Stimulated activated CD8-positive, alpha-beta memory T cell treated with anti-CD3 and anti-CD28 coated beads, Interleukin-7, amount 100 ng/mL, for 24 hours (primary cell): ENCODE measurements at regions not wholly inside any gene's neighbourhood (a gene's known extent, or its start where the extent isn't known, plus 50 kb on each side); places are given as distances from the start of the nearest gene placed in this dataset.

Source experiments
- DNase-seq: peaks from one replicate; pipeline ENCODE4 v3.0.0-alpha.2; 2020; ENCODE audit warnings: low read depth

- no peak for DNase-seq
Measured at GRCh38 chr18:40440088-40440487, 1514.9 kb upstream of the PIK3C3 start.

GRCh38 chr18:40437517-40437916, 1517.5 kb upstream of the PIK3C3 start:
- no peak for DNase-seq

- no peak for DNase-seq
Measured at GRCh38 chr18:40431071-40431985, 1523.7 kb upstream of the PIK3C3 start.

GRCh38 chr18:40423291-40423690, 1531.7 kb upstream of the PIK3C3 start:
- DNase-seq: no peak

GRCh38 chr18:40420675-40421074, 1534.4 kb upstream of the PIK3C3 start:
- DNase-seq: no peak

- no peak for DNase-seq
Measured at GRCh38 chr18:40417501-40417900, 1537.5 kb upstream of the PIK3C3 start.

GRCh38 chr18:40415821-40416220, 1539.2 kb upstream of the PIK3C3 start:
- DNase-seq: no peak

- no peak for DNase-seq
Measured at GRCh38 chr18:40415176-40415791, 1539.8 kb upstream of the PIK3C3 start.

GRCh38 chr18:40414155-40414754, 1540.8 kb upstream of the PIK3C3 start:
- DNase-seq: no peak

GRCh38 chr18:40413160-40413559, 1541.9 kb upstream of the PIK3C3 start:
- DNase-seq: no peak

- DNase-seq: no peak
Measured at GRCh38 chr18:40412410-40412809, 1542.6 kb upstream of the PIK3C3 start.

- no peak for DNase-seq
Measured at GRCh38 chr18:40407909-40408308, 1547.1 kb upstream of the PIK3C3 start.

GRCh38 chr18:40404284-40404683, 1550.8 kb upstream of the PIK3C3 start:
- no peak for DNase-seq

- DNase-seq: no peak
Measured at GRCh38 chr18:40402052-40402451, 1553.0 kb upstream of the PIK3C3 start.

GRCh38 chr18:40388121-40388520, 1566.9 kb upstream of the PIK3C3 start:
- no peak for DNase-seq

- DNase-seq: no peak
Measured at GRCh38 chr18:40387130-40387787, 1567.8 kb upstream of the PIK3C3 start.

- no peak for DNase-seq
Measured at GRCh38 chr18:40382197-40382596, 1572.8 kb upstream of the PIK3C3 start.

- DNase-seq: no peak
Measured at GRCh38 chr18:40380686-40381439, 1574.2 kb upstream of the PIK3C3 start.

- no peak for DNase-seq
Measured at GRCh38 chr18:40375837-40376236, 1579.2 kb upstream of the PIK3C3 start.

GRCh38 chr18:40371673-40372072, 1583.4 kb upstream of the PIK3C3 start:
- no peak for DNase-seq

- DNase-seq: no peak
Measured at GRCh38 chr18:40367576-40367975, 1587.5 kb upstream of the PIK3C3 start.

- no peak for DNase-seq
Measured at GRCh38 chr18:40366521-40366920, 1588.5 kb upstream of the PIK3C3 start.
